ENCODE measurements at regions not wholly inside any gene's neighbourhood (a gene's known extent, or its start where the extent isn't known, plus 50 kb on each side); places are given as distances from the start of the nearest gene placed in this dataset.
"Not testable (repeated sequence)": the region's sequence is repeated elsewhere in the genome, so short reads cannot be mapped to it uniquely, and the experiment has no call there.

GRCh38 chrX:825991-826390, 195.4 kb downstream of the SHOX start:
- peak in 1 of 2 donors; percentile 38 for DNase-seq (ENCODE audit: low spot score in 2 of 2)

GRCh38 chrX:823073-823472, 192.5 kb downstream of the SHOX start:
- not testable (repeated sequence) for H3K4me3 ChIP-seq; H3K36me3 ChIP-seq; H3K4me1 ChIP-seq; H3K27me3 ChIP-seq; H3K27ac ChIP-seq; DNase-seq (ENCODE audit: low spot score in 2 of 2)
- 93 to 95% methylated on average over 1 of the region's 1 CpG for WGBS, 2 donors
- peaks cover 0 to 15% (median 0%) of the 10 kb centered on the region in 4 donors for H3K9me3 ChIP-seq

More at GRCh38 chrX:825991-826390, 195.4 kb downstream of the SHOX start:
- Histone ChIP-seq H3K9me3 (peaks cover 0 to 2% (median 0%) of the 10 kb centered on the region in 4 donors), H3K27me3 (no peaks in the 10 kb centered on the region), H3K4me1 (peaks cover 0 to 7% (median 2%) of the 10 kb centered on the region in 4 donors), H3K36me3 (no peaks in the 10 kb centered on the region), H3K4me3 (no peak overlapping the region), H3K27ac (peak overlapping the region in 1 of 4 donors; percentile 89)
- 23 to 25% methylated on average over 11 of the region's 11 CpGs for WGBS, 2 donors
- TF ChIP-seq POLR2A (IDR thresholded peaks at IDR 0.05) (no peak), EP300 (IDR thresholded peaks at IDR 0.05) (peak; percentile 43 to 78), CTCF (IDR thresholded peaks at IDR 0.05) (peak in 1 of 5 experiments; percentile 18)

GRCh38 chrX:821327-822107, 190.9 kb downstream of the SHOX start:
- H3K9me3 ChIP-seq, result peaks cover 0 to 22% (median 0%) of the 10 kb centered on the region in 4 donors
- peaks cover 0 to 5% (median 2%) of the 10 kb centered on the region in 4 donors for H3K4me1 ChIP-seq
- H3K27me3 ChIP-seq, result no peaks in the 10 kb centered on the region
- H3K4me3 ChIP-seq, result no peak overlapping the region
- no peak overlapping the region for H3K27ac ChIP-seq
- no peak for DNase-seq (ENCODE audit: low spot score in 2 of 2)
- TF ChIP-seq CTCF (IDR thresholded peaks at IDR 0.05) (no peak), POLR2A (IDR thresholded peaks at IDR 0.05) (no peak), EP300 (IDR thresholded peaks at IDR 0.05) (no peak)
- H3K36me3 ChIP-seq, result no peaks in the 10 kb centered on the region
- 46 to 55% methylated on average over 12 of the region's 12 CpGs for WGBS, 2 donors

GRCh38 chrX:819684-820083, 189.1 kb downstream of the SHOX start:
- Histone ChIP-seq H3K4me3 (no peak overlapping the region), H3K27me3 (no peaks in the 10 kb centered on the region), H3K27ac (no peak overlapping the region), H3K9me3 (peaks cover 0 to 36% (median 0%) of the 10 kb centered on the region in 4 donors), H3K4me1 (no peaks in the 10 kb centered on the region), H3K36me3 (no peaks in the 10 kb centered on the region)
- WGBS, 2 donors, result 92% methylated on average over 15 of the region's 15 CpGs
- no peak for DNase-seq (ENCODE audit: low spot score in 2 of 2)
- no peak for TF ChIP-seq POLR2A (IDR thresholded peaks at IDR 0.05)
- no peak for TF ChIP-seq EP300 (IDR thresholded peaks at IDR 0.05)
- TF ChIP-seq CTCF (IDR thresholded peaks at IDR 0.05), result no peak

GRCh38 chrX:817759-818300, 187.2 kb downstream of the SHOX start:
- TF ChIP-seq CTCF (IDR thresholded peaks at IDR 0.05) (no peak), EP300 (IDR thresholded peaks at IDR 0.05) (no peak), POLR2A (IDR thresholded peaks at IDR 0.05) (no peak)
- no peak for DNase-seq (ENCODE audit: low spot score in 2 of 2)
- 95 to 97% methylated on average over 9 of the region's 9 CpGs for WGBS, 2 donors
- no peaks in the 10 kb centered on the region for H3K36me3 ChIP-seq
- H3K27ac ChIP-seq, result no peak overlapping the region
- H3K9me3 ChIP-seq, result peaks cover 0 to 36% (median 0%) of the 10 kb centered on the region in 4 donors
- H3K4me3 ChIP-seq, result no peak overlapping the region
- H3K4me1 ChIP-seq, result no peaks in the 10 kb centered on the region
- H3K27me3 ChIP-seq, result no peaks in the 10 kb centered on the region

GRCh38 chrX:817147-817546, 186.6 kb downstream of the SHOX start:
- not testable (repeated sequence) for H3K4me3 ChIP-seq; H3K27me3 ChIP-seq; H3K36me3 ChIP-seq; H3K27ac ChIP-seq; DNase-seq (ENCODE audit: low spot score in 2 of 2); H3K4me1 ChIP-seq
- H3K9me3 ChIP-seq, result peaks cover 0 to 36% (median 0%) of the 10 kb centered on the region in 4 donors
- WGBS, 2 donors, result 91 to 94% methylated on average over 9 of the region's 9 CpGs
